ENCODE measurements at regions not wholly inside any gene's neighbourhood (a gene's known extent, or its start where the extent isn't known, plus 50 kb on each side); places are given as distances from the start of the nearest gene placed in this dataset.

DNA sequence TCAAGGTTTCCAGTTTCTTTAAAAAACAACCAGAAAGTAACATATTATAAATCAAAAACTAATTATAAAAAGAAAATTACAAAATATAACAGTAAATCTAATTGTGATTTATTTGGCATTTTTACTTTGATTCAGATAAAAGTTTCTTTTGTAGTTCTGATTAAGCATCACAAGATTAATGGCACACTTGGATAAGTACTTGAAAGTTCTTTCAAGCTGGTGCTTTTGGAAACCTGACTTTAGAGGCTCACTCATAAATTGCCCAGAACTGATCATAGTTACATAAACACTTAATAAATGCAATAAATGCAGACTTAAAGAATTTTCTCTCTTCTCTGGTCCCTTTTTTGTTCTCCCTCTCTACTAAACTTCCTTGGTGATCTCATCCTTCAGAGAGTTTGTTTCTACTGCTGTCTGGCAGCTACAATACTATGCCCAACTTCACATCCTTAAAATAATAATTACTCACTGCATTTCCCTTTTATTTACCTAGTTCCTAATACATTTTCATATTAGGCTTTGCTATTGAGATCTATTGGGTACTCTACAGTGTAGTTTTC lies 1417.0 kb downstream of the EFNB2 start:
- no peak overlapping the region for H3K4me3 ChIP-seq (ENCODE audit: low read depth, low read length)
- no peak for TF ChIP-seq CTCF (conservative IDR thresholded peaks at IDR 0.05; ENCODE audit: low read depth, low read length)
- DNase-seq (ENCODE audit: low read depth), result no peak

DNA sequence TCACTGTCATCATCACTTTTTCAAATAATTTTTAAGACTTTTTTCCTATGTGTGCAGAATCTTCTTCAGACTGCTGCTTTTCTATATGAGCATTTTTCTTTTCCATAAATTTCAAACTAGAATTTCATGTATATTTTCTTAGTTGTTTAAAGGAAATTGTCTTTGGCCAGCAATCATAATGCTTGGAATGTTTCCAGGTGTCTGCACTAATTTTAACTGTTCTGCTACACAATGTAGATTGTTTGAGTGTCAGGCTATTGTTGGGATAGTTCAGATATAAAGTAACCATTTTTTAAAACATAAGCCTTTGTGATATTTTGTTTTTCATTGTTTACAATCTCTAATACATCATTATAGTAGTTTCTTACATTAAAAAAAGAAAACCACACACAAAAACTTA lies 1418.5 kb downstream of the EFNB2 start:
- no peak for DNase-seq (ENCODE audit: low read depth)
- no peak overlapping the region for H3K4me3 ChIP-seq (ENCODE audit: low read depth, low read length)
- no peak for TF ChIP-seq CTCF (conservative IDR thresholded peaks at IDR 0.05; ENCODE audit: low read depth, low read length)

DNA sequence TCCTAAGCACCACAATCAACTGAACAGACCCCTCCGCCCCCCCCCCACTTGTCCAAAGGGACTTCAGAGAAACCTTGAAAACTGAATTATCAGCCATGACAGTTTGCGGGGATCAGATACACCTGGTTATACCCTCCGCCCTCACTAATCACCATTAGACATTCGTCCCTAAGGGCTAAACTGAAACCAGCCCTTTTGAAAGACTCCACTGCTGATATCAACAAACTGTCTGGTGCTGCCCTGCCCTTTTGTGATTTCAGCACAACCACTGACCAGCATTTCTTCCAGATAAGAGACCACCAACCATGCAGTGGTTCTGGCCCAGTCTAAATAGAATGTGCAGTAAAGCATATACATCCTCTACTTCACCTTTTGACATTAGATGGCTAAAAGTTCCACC lies 1422.9 kb downstream of the EFNB2 start:
- H3K4me3 ChIP-seq (ENCODE audit: low read depth, low read length), result no peak overlapping the region
- no peak for TF ChIP-seq CTCF (conservative IDR thresholded peaks at IDR 0.05; ENCODE audit: low read depth, low read length)

DNA sequence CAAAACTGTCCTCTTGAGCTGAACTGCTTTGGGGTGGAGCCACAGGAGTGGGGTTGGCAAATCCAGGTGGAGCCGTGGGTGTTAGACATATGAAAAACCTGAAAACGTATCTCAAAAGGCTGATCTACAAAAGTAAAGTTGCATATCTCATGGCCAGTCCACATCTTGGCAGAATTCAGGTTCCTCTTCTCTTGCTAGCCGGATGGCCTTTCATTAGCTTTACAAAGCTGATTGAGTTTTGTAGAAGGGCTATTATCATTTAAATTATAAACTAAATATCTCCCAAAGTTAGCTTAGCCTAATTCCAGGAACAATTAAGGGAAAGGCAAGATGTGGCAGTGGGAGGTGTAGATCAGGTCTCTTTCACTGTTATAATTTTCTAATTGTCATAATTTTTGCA lies 1427.7 kb downstream of the EFNB2 start:
- TF ChIP-seq CTCF (conservative IDR thresholded peaks at IDR 0.05; ENCODE audit: low read depth, low read length), result no peak

More for the DNA sequence above, 1422.9 kb downstream of the EFNB2 start:
- DNase-seq (ENCODE audit: low read depth), result no peak

DNA sequence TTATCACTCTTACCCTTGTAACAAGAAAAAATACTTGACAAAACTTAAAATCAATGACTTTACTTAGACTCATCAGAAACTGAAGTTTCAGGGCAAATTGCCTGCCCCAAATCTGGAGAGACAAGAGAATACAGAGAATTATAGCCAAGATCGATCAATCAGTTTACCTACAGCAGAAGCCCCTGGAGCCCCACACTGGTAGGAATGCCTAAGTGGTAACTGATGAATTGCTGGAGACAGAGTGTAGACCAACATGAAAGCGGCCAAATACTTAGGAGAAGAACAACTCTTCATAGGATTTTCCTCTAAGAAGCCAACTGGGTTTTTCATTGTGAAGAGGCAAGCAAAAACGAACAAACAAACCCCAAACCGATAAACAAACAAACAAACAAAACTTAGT lies 1430.0 kb downstream of the EFNB2 start:
- no peak for TF ChIP-seq CTCF (conservative IDR thresholded peaks at IDR 0.05; ENCODE audit: low read depth, low read length)
- no peak for DNase-seq (ENCODE audit: low read depth)
- no peak overlapping the region for H3K4me3 ChIP-seq (ENCODE audit: low read depth, low read length)

More for the DNA sequence above, 1427.7 kb downstream of the EFNB2 start:
- no peak overlapping the region for H3K4me3 ChIP-seq (ENCODE audit: low read depth, low read length)
- no peak for DNase-seq (ENCODE audit: low read depth)

DNA sequence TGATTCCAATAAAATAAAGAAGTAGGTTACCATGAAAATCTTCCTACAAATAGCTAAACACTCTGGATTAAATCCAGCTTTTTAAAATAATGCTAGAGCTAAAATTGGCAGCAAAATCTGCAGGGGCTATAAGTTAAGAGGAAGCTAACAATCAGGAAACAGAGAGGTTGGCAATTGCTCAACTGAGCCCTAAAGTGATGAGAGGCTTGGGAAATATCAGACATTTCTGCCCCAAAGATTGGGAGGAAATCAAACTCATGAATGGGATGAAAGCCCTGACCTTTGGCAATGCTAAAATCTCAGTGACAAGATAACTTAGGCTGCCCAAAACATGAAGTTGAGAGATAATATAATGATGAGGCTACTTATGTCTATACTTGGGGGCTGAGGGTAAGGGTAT lies 1437.9 kb downstream of the EFNB2 start:
- no peak for TF ChIP-seq CTCF (conservative IDR thresholded peaks at IDR 0.05; ENCODE audit: low read depth, low read length)
- H3K4me3 ChIP-seq (ENCODE audit: low read depth, low read length), result no peak overlapping the region
- DNase-seq (ENCODE audit: low read depth), result no peak

- no peak overlapping the region for H3K4me3 ChIP-seq (ENCODE audit: low read depth, low read length)
- no peak for TF ChIP-seq CTCF (conservative IDR thresholded peaks at IDR 0.05; ENCODE audit: low read depth, low read length)
- DNase-seq (ENCODE audit: low read depth), result no peak
Observed at GRCh38 chr13:105089858-105090643, 1445.4 kb downstream of the EFNB2 start.
